Amygdala (tissue), 56 donors: ENCODE measurements at regions not wholly inside any gene's neighbourhood (a gene's known extent, or its start where the extent isn't known, plus 50 kb on each side); places are given as distances from the start of the nearest gene placed in this dataset.
"Not testable (repeated sequence)": the region's sequence is repeated elsewhere in the genome, so short reads cannot be mapped to it uniquely, and the experiment has no call there.

Experiments used
- DNase-seq, 56 donors: peaks; one replicate each; lab custom pipeline; 2025; lab: John Stamatoyannopoulos, UW

DNA sequence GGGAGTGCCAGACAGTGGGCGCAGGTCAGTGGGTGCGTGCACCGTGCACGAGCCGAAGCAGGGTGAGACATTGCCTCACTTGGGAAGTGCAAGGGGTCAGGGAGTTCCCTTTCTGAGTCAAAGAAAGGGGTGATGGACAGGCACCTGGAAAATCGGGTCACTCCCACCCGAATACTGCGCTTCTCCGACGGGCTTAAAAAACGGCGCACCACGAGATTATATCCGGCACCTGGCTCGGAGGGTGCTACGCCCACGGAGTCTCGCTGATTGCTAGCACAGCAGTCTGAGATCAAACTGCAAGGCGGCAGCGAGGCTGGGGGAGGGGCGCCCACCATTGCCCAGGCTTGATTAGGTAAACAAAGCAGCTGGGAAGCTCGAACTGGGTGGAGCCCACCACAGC lies 58.6 kb upstream of the TSPAN2 start:
- not testable (repeated sequence) for DNase-seq

DNA sequence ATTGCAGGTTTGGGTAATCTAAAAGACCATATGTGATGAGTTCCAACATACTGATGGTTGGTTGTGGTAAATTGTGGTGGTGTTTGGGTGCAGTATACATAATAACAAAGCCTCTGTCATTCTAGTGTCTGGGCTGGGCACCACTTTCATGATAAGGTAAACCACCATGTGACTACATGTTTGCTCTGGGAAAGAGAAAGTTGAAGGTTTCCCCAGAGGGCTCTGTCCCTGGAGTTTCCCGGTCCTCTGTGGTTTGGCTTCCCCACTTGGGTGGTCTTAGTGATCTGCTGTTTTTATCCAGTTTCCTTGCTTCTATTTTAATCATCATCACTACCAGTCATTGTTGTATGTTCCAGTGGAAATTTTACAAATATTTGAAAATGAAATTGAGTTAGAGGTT lies 55.9 kb upstream of the TSPAN2 start:
- DNase-seq: no peak

DNA sequence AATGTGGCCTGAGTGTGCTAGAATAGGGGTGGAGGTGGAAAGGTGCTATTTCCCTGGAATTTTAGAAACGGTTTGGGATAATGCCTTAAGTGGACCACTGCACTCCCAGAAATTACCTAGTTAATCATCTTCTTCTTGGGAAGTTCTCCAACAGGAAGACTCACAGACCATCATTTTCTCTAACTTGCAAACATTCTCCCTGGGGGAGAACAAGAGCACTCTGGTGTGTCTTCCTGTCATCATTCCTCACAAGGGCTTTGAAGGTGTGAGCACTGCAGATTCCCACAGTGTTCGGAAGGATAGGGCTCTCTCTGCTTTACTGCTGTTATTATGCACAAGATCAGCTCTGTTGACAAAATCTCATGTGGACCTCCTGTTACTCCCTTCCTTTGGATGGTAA lies 54.9 kb upstream of the TSPAN2 start:
- no peak for DNase-seq

DNA sequence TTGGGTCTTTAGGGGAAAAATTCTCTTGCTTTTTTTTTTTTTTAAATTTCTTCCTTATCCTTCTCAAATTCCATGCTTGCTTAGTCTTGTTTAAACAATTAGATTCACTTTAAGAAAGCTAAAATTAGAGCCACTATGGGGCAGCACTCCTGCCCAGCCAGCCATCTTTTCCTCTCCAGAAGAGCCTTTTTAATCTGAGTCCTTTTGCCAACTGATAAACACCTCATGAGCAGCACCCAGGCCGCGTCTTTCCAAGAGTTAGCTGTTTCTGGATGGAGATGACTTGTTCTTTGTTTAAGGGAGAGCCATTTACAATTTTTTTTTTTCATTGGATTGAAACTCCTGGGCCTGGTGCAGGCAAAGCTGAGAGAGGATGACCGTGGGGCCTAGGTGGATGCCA lies 53.3 kb upstream of the TSPAN2 start:
- no peak for DNase-seq

DNA sequence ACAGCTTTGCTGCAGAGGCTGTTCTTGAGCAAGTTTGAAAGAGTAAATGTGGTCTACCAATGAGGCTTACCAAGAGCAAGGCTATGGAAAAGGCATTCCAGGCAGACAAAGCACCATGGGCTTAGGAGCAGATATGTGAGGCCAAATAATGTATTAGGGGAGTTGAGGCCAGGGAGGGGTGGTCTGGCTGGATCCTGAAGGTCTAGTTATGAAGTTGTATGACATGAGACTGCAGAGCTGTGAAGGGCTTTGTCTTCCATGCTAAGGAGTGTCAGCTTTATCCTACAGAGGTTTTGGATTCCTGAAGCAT lies 51.8 kb upstream of the TSPAN2 start:
- no peak for DNase-seq

DNA sequence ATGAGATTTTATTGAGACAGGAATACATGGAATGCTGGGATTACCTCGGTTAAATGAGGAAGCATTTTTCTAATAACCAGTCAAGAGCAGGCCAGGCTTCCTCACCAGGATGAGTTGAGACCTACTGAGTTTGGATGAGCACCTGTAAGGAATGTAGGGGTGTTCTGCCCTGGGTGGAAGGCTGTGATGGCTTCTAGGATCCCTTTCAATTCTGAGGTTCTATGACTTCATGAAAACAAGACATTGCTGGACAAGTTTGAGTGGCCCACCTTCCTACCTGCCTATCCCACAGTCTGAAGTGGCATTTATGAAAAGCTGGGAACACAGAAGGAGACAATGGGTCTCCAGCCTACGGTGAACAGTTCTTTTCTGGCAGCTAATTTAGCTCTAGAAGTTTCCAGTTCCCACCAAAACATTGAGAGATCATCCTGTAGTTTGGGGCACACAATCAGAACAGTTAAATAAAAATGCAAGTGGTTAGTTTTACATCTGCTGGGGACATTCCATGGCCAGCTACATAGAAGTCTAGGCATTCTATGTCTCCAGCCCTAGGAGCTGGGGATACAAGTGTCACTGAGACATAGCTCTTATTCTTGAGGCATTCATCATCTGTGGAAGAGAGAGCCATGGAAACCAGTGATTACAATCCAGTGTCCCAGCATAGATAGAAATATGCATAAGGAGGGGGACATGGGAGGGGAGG lies 51.3 kb upstream of the TSPAN2 start:
- DNase-seq: no peak

DNA sequence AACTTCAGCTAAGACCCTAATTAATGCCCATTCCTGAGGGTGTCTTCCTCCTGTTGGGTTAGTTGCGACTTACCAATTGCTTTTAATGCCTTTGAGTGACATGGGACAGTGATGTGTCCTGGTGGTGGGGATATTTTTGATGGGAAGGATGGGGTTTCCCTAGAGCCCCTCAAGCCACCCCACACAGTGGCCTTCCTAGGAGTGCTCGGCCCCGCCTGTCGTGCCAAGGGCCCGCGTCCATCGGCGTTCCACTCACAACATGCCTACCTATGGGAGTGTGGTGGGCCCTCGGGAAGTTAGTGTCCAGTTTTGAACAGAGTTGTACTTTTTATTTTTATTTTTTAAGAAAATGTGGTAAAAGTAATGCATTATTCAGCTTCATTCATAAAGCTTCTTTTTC lies 50.1 kb upstream of the TSPAN2 start:
- DNase-seq: no peak
